HS-5 (cell line): ENCODE measurements at regions not wholly inside any gene's neighbourhood (a gene's known extent, or its start where the extent isn't known, plus 50 kb on each side); places are given as distances from the start of the nearest gene placed in this dataset.
"Not testable (repeated sequence)": the region's sequence is repeated elsewhere in the genome, so short reads cannot be mapped to it uniquely, and the experiment has no call there.

Source experiments
- DNase-seq: peaks from one replicate; pipeline ENCODE4 v3.0.0-alpha.2; 2012; ENCODE audit warnings: low read depth

DNA sequence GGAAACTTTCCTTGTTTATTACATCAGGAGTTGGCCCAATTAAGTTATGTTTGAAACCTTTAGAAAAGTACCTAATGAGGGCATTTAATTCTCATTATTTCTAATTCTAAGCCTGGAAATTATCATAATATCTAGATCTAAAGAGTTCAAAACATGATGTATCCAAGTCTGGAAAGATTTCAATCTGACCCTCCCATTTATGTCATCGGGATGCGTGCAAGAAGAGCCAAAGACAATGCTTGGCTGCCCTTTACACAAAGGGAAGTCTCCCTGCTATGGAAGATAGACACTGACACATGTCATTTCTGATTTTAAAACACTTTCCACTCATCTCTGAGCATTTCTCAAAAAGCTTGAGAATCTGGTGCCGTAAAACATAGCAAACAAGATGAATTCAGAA lies 222.4 kb downstream of the ANTXR2 start:
- DNase-seq, result no peak

DNA sequence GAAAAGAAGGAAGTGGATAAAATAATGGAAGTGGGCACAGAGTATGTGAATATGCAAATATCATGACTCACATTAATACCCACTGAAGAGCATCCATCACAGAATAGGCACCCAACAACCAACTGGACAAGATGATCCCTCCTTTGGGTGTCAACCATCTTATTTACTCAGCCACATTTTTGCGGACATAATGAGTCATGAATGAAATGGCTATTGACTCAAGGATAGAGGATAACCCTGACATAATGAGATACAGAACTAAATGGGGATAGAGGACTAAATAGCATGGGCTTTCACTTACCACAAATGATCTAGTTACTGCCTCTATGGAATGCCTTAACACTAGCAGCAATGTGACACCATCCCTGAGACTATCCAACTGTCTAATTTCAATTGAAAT lies 224.7 kb downstream of the ANTXR2 start:
- DNase-seq, result no peak

DNA sequence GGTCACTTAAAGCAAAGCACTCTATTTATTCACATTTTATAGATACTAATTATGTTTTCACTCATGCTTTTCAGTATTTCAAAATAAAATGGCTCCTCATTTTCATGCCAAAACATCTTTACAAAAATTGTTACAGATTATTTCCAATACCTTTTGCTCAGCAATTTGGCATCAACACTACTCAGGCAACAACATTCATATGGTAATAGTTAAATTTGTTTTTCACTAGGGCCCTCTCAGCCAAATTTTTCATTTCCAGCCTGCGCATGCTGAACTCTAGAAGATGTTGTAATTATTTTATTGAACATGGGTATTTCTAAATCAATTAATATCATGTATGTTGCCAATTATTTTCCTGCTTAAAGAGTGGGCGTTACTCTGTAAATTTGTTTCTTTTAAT lies 225.6 kb downstream of the ANTXR2 start:
- DNase-seq, result no peak

DNA sequence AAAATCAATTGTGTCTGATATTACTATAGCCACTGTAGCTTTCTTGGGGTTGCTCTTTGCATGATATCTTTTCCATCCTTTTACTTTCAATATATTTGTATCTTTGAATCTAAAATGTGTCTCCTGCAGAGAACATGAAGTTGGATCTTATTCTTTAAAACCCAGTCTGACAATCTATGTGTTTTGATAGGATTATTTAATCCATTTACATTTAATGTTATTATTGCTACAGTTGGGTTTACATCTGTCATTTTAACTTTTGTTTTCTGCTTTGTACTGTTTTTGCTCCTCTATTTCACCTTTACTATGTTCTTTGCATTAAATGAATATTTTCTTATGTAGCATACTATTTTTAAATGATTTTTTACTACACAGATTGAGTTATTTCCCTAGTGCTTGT lies 230.9 kb downstream of the ANTXR2 start:
- no peak for DNase-seq

DNA sequence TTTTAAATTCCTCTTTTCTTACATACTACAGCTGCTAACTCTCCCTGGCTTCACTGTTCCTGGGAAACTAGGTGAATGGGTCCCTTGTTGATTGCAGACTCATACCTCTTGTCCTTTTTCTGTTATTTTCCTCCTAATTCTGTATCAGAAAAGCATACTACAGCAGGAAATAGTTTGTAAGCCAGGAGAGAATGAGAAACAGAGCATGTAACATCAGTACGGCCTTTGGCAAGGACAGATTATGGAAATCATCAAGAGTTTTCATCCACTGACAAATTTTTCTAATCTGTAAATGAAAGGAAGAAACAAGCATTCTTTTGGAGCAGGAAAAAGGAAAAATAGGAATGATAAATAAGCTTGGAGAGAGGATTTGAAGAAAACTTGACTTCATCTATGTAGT lies 239.2 kb downstream of the ANTXR2 start:
- DNase-seq, result no peak

DNA sequence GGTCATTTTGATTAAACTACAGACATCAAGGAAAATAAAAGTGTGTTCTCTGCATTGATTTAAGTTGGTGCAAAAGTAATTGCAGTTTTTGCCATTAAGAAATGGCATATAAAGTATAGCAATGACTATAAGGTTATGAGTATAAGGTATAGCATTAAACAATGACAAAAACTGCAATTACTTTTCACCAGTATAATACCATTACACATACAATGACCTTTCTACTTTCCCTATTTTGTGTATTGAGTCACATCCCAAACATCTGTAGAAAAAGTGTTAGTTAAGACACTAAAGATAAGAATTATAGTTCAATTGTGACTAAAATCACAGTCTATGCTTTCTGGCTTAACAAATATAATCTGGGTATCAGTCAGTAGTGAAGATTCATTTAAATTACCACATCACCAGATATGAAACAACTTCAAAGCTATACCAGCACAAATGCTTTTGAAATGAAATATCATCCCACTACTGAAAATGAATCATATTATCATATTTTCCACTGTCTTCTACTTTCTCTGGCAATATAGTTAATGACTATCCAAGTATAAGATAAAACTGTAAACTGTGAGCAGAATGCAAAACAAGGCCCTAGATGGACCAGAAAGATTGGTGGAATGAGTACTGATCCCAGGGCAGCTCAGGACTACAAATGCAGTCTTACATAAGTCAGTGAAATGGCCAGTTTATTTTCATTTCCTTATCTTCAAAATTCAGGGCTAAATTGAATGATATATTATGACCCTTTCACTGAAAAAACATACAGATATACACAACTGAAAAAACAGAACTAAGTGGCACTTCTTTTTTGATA lies 241.1 kb downstream of the ANTXR2 start:
- no peak for DNase-seq

DNA sequence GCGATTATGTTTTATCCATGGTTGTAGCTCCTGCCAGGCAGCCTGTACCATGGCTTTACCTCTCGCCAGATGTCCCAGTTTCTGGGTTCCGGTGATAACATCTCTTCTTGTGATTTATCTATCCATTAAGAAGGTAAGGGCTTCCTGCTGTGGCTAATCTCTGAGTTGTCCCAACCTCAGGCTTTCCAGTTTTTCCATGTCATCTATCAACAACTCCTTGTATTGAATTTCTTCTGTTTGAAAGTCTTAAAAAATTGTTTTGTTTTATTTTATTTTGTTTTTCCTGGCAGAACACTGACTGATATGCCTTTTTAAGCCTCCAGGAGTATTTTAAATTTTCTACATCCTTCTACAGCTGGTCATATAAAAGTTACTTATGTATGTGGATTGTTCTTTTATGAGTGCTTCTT lies 241.9 kb downstream of the ANTXR2 start:
- DNase-seq, result no peak

DNA sequence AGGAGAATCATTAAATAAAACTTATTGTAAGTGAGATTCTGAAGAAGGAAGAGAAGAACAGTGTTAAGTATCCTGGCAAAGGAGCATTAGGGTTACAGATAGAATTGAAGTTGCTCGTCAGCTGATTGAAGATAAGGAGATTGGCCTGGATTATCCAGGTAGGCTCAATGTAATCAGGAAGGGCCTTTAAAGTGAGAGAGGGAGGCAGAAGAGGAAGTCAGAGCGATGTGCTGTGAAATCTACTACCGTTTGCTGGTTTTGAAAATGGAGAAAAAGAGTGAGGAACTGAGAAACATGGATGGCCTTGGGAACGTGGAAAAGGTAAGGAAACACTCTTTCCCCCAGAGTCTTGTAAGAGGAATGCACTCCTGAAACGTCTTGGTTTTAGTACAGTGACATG lies 245.7 kb downstream of the ANTXR2 start:
- no peak for DNase-seq

DNA sequence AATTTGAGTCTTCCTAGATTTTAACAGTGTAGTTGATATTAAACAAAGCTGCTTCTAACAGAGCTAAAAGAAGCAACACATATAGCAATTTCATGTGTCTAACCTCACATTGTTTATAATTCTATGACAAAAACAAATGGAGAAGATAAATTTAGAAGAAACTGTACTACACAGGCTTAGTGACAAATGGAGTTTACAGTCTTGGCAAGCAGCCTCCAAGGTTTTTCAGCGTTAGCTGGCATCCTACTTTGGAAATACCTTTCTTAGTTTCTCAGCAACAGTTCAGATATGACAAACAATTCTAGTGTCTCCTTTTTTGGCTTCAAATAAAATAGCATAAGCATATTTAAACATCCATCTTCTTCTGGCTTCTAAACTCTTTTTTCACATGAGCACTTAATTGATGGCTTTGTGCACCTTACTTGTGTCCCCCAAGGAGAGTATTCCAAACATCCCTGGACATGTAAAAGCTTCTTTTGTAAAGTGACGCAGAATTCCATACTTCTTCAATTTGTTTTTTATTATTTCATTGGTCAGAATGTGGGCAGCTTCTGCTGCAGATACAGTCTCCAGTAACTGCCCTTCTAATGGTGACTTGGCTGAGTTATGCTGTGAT lies 249.8 kb downstream of the ANTXR2 start:
- DNase-seq, result no peak

DNA sequence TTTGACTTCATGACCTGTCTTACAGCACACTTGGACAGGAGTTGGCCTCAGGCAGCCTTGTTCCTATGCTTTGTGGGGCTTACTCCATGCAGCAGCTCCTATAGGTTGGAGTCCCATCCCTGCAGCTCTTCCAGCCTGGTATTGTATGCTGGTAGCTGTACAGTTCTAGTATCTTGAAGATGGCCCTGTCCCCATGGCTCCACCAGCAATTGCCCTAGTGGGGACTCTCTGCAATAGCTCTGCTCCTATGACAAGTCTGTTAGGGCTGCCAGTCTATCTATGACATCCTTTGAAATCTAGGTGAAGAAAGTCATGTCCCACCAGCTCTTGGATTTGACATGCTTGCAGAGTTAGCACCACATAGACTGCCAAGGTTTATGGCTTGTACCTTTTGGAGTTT lies 252.6 kb downstream of the ANTXR2 start:
- no peak for DNase-seq

DNA sequence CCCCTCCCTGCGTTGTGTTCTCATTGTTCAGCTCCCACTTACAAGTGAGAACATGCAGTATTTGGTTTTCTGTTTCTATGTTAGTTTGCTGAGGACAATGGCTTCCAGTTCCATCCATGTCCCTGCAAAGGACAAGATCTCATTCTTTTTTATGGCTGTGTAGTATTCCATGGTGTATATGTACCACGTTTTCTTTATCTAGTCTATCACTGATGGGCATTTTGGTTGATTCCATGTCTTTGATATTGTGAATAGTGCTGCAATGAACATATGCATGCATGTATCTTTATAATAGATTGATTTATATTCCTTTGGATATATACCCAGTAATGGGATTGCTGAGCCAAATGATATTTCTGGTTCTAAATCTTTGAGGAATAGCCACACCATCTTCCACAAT lies 265.1 kb downstream of the ANTXR2 start:
- not testable (repeated sequence) for DNase-seq

DNA sequence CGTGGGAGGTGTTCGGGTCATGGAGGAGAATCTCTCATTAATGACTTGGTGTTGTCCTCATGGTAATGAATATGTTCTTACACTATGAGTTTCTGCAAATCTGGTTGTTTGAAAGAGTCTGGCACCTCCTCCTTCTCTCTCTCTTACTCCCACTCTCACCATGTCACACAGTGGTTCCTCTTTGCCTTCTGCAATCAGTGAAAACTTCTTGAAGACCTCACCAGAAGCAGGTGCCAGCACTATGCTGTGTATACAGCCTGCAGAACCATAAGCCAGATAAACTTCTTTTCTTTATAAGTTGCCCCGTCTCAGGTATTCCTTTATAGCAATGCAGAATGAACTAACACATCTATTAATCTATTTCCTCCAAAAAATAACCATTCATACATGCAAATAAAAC lies 275.0 kb downstream of the ANTXR2 start:
- no peak for DNase-seq

DNA sequence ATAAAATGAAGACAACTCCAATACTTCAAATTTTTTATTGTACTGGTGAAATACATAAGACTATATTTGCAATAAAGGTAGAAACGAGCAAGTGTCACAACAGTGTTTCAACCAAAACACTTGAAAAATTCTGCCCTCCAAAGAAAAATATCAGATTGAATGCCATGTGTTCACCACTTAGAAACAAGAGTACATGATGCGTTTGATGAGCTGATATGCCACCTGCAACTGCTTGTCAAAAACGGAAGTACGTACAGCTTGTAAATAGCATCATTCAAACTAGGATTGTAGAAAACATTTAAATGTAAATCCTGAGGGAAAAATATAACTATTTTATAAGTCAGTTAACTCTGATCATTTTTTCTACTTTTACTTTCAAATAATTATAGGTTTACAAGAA lies 276.1 kb downstream of the ANTXR2 start:
- no peak for DNase-seq

DNA sequence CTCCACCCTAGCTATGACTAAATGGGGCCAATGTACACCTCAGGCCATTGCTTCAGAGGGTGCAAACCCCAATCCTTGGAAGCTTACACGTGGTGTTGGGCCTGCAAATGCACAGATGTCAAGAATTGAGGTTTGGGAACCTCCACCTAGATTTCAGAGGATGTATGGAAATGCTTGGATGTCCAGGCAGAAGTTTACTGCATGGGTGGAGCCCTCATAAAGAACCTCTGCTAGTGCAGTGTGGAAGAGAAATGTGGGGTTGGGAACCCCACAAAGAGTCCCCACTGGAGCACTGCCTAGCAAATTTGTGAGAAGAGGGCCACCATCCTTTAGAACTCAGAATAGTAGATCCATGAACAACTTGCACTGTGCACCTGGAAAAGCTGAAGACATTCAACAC lies 284.1 kb downstream of the ANTXR2 start:
- DNase-seq, result no peak

DNA sequence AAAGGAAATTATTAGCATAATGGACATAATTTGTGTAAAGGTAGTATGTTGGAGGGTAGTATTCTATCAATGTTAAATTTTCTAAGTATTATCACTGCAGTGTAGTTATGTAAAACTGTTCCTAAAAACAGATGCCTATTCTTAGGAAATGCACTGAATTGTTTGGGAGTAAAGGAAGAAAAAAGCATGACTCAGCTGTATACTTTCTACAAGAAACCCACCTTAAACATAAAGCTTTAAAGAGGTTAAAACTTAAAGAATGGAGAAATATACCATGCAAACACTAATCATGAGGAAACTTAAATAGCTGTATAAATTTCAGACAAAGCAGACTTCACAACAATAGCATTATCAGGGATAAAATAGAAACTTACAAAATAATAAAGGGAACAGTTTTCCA lies 292.9 kb downstream of the ANTXR2 start:
- DNase-seq, result no peak

DNA sequence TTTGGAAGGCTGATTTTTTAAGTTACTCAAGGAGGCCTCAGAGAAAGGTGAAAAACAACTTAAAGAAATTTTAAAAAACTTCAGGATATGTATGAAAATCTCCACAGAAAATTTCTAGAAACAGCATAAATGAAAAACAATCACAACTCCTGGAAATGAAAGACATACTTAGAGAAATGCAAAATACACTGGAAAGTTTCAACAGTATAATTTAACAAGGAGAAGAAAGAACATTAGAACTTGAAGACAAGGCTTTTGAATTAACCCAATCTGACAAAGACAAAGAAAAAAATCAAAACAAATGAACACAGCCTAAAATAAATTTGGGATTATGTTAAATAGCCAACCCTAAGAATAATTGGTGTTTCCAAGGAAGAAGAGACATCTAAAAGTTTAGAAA lies 300.5 kb downstream of the ANTXR2 start:
- no peak for DNase-seq

DNA sequence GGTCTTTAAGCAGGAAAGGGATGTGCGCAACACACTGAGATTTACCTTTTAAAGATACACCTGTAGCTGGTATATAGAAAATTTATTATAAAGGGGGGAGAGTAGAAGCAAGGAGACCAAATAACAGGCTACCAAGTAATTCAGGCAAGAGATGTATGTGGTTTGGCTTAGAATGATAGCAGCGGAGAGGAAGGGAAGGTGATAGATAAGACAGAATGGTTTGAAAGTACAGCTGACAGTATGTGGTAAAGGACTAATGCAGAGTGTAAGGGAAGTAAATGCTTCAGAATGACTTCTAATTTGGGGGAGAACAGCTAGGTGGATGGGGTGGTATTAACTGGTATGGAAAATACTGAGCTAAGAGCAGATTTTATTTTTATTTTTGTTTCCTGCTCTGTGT lies 308.9 kb downstream of the ANTXR2 start:
- no peak for DNase-seq

DNA sequence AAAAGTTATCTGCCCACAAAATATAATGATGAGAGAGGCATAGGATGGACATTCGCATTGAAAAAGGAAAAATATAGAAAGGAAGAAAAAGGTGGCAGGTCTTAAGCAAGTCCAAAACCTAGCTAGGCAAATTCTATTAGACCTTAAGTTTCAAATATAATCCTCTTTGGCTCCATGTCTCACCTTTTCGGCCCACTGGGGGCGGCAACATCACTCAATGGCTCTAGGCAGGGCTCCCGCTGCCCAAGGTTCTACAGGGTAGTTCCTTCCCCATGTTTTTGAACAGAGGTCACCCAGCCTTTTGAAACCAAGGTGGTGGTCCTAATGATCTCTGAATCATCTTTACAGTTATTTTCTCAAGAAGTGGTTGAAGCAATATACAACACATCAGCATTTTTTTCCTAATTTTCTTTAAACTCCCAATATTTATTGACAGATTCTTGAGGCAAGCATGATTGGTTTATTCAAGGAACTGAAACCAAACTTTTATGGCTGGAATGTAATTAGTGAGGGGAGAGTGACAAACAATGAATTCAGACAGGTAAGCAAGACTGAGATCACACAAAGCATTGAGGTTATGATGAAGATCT lies 309.4 kb downstream of the ANTXR2 start:
- no peak for DNase-seq

DNA sequence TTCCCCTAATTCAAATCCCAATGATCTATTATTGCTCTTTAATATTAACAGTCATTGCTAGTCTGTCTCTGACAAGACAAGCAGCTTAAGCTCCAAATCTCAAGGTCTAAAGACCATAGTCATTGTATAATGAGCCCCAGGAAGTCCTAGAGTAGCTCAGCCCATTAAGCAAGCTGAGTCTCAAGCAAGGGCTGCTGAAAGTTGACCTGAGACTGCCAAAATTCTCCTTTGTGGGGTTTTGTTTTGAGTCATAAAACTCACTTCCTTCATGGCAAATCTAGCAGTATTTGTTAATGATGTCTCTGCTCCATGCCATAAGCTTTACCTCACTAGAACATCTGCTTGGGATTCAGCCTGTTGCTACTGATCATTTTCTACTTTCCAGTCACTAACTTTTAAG lies 313.2 kb downstream of the ANTXR2 start:
- no peak for DNase-seq

DNA sequence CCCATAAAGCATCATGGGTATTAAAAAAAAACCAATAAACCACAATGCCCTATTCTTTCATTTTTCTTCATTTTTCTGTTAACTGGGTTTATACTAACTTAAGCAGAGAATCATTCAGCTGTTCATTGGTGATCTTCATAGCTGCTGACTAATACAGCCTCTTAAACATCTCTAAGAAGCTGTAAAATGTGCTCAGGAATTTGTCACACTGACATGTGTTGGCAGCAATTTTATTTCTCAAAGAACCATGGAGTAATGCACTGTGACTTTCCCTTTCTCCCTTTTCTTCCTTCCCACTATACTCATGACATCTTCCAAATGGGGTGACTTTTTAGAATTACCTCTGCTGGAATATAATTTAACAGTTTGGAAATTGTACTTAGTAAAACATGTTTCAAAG lies 315.4 kb downstream of the ANTXR2 start:
- no peak for DNase-seq

DNA sequence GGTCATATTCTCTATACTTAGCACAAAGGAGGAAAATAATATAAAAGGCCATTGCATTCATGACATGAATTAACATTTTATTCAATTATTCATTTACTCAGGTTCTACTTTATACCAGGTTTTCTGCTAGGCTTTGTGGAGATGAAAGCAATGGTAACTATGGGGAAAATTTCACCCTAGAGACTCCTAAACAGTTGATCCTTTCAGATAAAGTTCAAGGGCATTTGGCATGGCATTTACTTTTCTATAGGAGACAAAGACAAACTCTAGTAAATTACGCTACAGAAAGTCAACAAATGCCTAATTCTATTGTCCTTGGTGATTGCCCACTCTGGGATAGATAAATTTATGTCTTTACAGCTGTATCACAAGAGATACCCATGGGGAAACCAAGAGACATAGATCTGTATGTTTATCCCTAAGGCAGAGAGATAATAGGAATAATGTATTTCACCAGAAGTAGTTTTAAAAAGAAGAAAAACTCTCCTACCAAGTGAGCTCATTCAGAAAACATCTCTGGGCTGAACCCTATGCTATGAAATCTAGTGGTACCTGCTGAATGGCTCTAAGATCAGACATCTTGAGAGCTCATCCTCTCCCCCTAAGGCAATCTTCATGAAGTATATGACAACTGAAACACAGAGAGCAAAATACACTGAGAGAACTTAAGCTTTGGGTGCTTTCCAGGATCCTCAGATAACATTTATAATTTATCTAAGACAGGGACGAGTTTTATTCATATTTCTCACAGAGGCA lies 316.7 kb downstream of the ANTXR2 start:
- no peak for DNase-seq

DNA sequence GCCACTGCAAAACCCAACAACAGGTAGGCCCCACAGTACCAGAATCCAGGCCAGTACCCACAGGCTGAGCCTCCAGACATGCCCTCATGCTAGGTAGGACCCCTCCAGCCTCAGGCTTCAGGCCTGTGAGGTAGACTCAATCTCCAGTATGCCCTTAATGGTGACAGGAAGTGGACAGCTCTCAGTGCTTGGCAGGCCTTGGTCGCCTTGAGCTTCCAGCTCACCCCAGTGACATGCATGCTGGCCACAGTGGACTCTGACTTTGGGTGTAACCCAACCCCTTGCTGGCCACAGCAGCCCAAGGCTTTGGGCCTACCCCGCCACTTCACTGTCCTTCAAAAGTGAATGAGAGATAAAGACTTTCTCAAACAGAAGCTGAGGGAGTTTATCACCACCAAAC lies 324.2 kb downstream of the ANTXR2 start:
- DNase-seq, result no peak

DNA sequence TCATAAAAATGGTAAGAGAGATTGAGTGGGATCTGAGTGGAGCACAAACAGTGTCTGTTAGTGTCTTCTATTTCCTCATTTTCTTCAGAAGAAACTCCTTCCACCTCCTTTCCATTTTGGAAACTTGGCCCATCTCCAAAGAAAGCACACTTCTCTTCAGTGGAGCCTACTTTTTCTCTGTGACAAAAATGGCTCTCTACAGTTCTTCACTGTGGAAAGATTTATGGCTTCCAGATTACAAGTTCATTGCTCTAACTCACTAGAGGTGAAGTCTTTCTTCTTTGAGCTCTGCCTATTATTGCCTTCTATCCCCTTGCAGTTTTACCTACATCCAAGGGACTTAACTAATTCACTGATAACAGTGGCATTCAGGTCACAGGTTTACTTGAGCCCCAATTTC lies 325.8 kb downstream of the ANTXR2 start:
- DNase-seq, result no peak
